ENCODE measurements at regions not wholly inside any gene's neighbourhood (a gene's known extent, or its start where the extent isn't known, plus 50 kb on each side); places are given as distances from the start of the nearest gene placed in this dataset.
"Not testable (repeated sequence)": the region's sequence is repeated elsewhere in the genome, so short reads cannot be mapped to it uniquely, and the experiment has no call there.

DNA sequence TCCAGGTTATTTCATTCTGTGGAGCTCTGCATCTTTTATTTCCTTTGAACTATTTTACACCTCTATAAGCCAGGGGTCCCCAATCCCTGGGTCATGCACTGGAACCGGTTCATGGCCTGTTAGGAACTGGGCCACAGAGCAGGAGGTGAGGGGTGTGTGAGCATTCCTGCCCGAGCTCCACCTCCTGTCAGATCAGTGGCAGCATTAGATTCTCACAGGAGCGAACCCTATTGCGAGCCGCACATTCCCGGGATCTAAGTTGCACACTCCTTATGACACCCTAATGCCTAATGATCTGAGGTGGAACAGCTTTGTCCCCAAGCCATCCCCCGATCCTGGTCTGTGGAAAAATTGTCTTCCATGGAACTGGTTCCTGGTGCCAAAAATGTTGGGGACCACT, 107.2 kb downstream of the TMEM121 start:
- H3K4me3 ChIP-seq (ENCODE audit: insufficient read depth, low read depth, low read length); H3K36me3 ChIP-seq (replicated peaks; ENCODE audit: control insufficient read depth, insufficient read depth, low read length); H3K27me3 ChIP-seq (ENCODE audit: control insufficient read depth, insufficient read depth, low read length); DNase-seq: not testable (repeated sequence)

DNA sequence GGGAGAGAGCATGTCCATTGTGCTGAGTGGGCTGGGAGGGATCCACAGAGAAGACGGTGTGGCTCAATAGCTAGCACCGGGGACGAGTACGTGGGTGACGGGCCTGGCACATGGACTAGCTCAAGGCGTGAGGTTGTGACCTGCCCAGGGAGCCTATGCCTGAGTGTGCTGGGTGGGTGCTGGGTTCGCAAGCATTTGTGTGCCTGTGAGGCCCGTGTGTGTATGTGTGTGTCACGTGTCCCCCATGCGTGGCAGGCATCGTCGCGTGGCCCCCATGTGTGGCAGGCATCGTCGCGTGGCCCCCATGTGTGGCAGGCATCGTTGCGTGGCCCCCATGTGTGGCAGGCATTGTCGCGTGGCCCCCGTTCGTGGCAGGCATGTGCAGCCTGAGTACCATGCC, 109.2 kb downstream of the TMEM121 start:
- DNase-seq: no peak
- no peak overlapping the region for H3K4me3 ChIP-seq (ENCODE audit: insufficient read depth, low read depth, low read length)
- H3K27me3 ChIP-seq (ENCODE audit: control insufficient read depth, insufficient read depth, low read length): no peaks in the 10 kb centered on the region
- H3K36me3 ChIP-seq (replicated peaks; ENCODE audit: control insufficient read depth, insufficient read depth, low read length): no peaks in the 10 kb centered on the region

DNA sequence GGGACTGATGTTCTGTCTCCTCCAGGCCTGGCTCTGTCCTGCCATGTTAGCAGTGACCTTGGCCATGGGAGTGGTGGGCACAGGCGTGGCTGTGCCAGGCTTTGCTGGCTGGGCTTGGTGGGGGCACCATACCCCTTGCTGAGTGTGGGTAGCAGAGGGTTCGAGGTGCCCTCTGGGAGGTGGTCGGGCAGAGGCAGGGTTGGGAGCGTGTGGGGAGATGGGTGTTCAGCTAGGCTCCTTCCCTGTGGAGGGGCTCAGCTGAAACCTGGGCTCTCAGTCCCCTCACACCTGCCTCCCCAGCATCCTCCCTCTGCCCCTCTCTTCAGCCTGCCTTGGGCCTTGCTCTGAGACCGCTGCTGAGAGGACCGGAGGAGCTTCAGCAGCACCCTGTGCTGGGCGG, 109.6 kb downstream of the TMEM121 start:
- not testable (repeated sequence) for H3K4me3 ChIP-seq (ENCODE audit: insufficient read depth, low read depth, low read length); DNase-seq; H3K36me3 ChIP-seq (replicated peaks; ENCODE audit: control insufficient read depth, insufficient read depth, low read length); H3K27me3 ChIP-seq (ENCODE audit: control insufficient read depth, insufficient read depth, low read length)

DNA sequence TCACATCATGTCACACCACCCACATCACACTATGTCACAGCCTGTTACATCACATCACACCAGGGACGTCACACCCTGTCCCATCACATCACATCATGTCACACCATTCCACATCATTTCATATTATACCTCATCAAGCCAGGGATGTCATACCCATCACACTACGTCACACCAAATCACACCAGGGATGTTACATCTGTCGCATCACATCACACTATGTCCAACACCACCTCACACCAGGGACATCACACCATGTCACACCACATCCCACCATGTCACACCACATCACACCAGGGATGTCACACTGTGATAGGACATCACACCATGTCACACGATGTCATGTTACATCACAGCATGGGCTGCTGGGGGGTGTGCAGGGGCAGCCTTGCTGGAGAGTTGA, 110.6 kb downstream of the TMEM121 start:
- H3K36me3 ChIP-seq (replicated peaks; ENCODE audit: control insufficient read depth, insufficient read depth, low read length): no peaks in the 10 kb centered on the region
- no peak for DNase-seq
- no peak overlapping the region for H3K4me3 ChIP-seq (ENCODE audit: insufficient read depth, low read depth, low read length)
- no peaks in the 10 kb centered on the region for H3K27me3 ChIP-seq (ENCODE audit: control insufficient read depth, insufficient read depth, low read length)

DNA sequence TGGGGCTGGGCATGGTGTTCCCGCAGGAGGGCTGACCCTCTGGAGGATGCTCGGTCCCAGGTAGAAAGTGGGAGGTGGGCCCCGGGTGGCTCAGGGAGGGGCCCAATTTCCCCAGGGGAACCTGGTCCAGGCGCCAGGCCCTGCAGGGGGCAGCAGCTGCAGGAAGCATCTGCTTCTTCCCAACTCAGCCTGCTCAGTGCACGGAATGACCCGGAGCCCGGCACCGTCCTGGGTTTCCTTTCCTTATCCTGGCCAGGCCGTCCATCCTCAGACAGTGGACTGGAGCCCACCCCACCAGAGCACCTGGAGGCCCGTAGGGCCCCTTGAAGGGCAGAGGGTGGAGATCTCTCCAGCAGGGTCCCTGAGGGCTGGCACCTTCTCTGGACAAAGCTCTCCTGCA, 111.0 kb downstream of the TMEM121 start:
- not testable (repeated sequence) for H3K4me3 ChIP-seq (ENCODE audit: insufficient read depth, low read depth, low read length); H3K36me3 ChIP-seq (replicated peaks; ENCODE audit: control insufficient read depth, insufficient read depth, low read length); DNase-seq; H3K27me3 ChIP-seq (ENCODE audit: control insufficient read depth, insufficient read depth, low read length)

DNA sequence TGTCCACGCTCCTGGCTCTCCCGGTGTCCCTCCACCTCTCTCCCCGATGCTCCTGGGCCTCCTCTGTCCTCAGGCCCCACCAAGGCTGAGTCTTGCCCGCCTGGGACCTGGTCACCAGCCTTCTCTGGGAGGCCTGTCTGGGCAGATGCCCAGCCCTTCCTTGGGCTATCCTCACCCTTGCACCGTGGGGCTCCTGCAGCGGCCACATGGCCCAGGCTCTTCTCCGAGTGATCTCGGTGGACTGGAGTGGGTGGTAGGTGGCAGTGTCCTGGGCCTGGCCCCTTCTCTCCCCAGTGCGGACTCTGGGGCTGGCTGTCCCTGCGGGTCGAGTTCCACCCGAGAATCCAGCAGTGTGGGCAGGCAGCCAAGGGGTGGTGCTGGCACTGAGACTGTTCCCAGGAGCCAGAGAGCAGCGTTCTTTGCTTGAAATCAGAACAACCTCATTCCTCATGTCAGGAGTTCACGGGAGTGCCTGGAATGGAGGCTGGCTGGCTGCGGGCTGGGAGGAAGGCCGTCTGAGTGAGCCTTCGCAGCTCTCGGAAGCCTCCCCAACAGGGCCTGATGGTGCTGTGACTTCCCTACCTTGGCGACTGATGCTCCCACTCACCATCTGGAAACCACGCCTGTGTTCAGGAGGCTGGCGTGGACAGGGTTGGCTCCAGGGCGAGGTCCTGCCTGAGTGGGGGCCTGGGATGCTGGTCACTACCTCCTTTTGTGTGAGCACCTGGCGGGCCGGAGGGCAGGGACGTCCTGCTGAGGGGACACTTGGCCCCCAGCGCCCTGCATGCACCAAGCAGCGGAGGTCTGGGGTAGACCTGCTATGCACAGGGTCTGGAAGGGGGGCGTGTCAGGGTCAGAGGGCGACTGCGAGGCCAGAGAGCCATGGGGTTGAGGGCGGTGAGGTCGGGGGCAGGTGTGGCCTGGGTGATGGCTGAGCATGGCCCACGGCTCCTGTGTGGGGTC, 113.9 kb downstream of the TMEM121 start:
- H3K4me3 ChIP-seq (ENCODE audit: insufficient read depth, low read depth, low read length); H3K36me3 ChIP-seq (replicated peaks; ENCODE audit: control insufficient read depth, insufficient read depth, low read length); H3K27me3 ChIP-seq (ENCODE audit: control insufficient read depth, insufficient read depth, low read length): not testable (repeated sequence)
- DNase-seq: peak; percentile 19

DNA sequence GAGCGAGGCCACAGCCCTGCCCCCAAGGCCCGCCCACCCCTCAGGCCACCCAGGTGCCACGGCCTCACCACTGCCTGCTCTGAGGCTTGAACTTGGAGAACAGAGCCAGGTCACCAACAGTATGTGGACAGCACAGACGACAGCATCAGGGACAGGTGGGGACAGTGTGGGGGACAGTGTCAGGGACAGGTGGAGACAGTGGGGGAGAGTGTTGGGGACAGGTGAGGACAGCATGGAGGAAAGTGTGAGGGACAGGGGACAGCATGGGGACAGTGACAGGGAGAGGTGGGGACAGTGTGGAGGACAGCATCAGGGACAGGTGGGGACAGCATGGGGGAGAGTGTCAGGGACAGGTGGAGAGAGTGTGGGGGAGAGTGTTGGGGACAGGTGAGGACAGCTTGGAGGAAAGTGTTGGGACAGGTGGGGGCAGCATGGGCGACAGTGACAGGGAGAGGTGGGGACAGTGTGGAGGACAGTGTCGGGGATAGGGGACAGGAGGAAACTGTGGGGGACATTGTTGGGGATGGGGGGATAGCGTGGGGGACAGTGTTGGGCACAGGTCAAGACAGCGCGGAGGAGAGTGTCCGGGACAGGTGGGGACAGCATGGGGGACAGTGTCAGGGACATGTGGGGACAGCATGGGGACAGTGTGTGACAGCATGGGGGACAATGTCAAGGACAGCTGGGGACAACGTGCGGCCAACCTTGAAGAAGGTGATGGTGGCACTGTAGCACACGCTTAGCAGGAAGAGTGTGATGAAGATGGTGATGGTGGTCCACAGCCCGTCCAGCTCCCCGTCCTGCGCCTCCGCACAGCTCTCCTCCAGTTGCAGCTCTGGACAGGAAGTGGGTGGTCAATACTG, 114.9 kb downstream of the TMEM121 start:
- DNase-seq: peak; percentile 25
- Histone ChIP-seq H3K27me3 (ENCODE audit: control insufficient read depth, insufficient read depth, low read length) (no peaks in the 10 kb centered on the region), H3K36me3 (replicated peaks; ENCODE audit: control insufficient read depth, insufficient read depth, low read length) (no peaks in the 10 kb centered on the region), H3K4me3 (ENCODE audit: insufficient read depth, low read depth, low read length) (no peak overlapping the region)

DNA sequence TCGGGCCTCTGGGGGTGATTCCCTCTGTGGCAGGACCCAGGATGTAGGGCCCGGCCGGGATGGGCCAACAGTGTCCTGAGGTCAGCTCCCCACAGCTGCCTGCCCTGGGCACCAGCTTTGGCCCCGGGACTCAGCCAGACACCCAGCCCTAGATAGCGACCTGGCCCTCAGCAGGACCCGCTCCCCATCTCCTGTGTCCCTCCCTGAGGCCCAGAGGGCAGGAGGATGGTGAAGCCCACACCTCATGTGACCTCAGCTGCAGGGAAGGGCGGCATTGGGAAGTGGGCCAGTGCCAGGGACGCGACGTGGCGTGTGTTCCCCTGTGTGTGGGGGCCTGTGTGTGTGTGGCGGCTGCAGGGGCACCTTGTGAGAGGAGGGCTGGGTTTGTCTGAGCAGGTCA, 115.6 kb downstream of the TMEM121 start:
- H3K36me3 ChIP-seq (replicated peaks; ENCODE audit: control insufficient read depth, insufficient read depth, low read length); H3K4me3 ChIP-seq (ENCODE audit: insufficient read depth, low read depth, low read length): not testable (repeated sequence)
- peak; percentile 36 for DNase-seq

DNA sequence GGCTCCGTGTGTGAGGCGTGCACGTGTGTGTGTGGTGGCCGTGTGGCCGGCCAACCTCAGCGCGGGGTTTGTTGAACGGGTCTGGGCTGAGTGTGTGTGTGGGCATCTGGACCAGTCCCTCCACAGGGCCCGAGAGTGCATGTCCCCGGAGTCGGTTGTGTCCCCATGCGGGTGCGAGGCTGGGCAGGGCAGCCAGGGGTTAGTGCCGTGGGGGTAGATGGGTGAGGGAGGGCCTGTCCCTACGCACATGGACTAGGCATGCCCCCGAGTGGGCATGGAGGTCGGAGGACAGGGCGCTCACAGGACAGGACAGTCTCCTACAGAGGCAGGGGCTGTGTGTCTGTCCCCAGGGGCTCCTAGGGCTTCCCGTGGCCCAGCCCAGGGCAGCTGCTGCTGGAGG, 116.1 kb downstream of the TMEM121 start:
- DNase-seq; H3K27me3 ChIP-seq (ENCODE audit: control insufficient read depth, insufficient read depth, low read length); H3K4me3 ChIP-seq (ENCODE audit: insufficient read depth, low read depth, low read length); H3K36me3 ChIP-seq (replicated peaks; ENCODE audit: control insufficient read depth, insufficient read depth, low read length): not testable (repeated sequence)

More for the DNA sequence above, 115.6 kb downstream of the TMEM121 start:
- H3K27me3 ChIP-seq (ENCODE audit: control insufficient read depth, insufficient read depth, low read length): not testable (repeated sequence)

DNA sequence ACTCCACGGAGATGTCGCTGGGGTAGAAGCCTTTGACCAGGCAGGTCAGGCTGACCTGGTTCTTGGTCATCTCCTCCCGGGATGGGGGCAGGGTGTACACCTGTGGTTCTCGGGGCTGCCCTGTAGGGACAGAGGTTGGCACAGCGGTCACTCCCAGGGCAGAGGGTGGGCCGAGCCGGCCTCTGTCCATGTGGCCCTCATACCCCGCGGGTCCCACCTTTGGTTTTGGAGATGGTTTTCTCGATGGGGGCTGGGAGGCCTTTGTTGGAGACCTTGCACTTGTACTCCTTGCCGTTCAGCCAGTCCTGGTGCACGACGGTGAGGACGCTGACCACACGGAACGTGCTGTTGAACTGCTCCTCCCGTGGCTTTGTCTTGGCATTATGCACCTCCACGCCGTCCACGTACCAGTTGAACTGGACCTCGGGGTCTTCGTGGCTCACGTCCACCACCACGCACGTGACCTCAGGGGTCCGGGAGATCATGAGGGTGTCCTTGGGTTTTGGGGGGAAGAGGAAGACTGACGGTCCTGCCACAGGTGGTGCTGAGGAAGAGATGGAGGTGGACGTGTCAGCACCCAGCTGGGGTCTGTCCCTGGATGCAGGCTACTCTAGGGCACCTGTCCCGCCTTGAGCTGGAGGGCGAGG, 117.1 kb downstream of the TMEM121 start:
- H3K4me3 ChIP-seq (ENCODE audit: insufficient read depth, low read depth, low read length); DNase-seq; H3K27me3 ChIP-seq (ENCODE audit: control insufficient read depth, insufficient read depth, low read length); H3K36me3 ChIP-seq (replicated peaks; ENCODE audit: control insufficient read depth, insufficient read depth, low read length): not testable (repeated sequence)

DNA sequence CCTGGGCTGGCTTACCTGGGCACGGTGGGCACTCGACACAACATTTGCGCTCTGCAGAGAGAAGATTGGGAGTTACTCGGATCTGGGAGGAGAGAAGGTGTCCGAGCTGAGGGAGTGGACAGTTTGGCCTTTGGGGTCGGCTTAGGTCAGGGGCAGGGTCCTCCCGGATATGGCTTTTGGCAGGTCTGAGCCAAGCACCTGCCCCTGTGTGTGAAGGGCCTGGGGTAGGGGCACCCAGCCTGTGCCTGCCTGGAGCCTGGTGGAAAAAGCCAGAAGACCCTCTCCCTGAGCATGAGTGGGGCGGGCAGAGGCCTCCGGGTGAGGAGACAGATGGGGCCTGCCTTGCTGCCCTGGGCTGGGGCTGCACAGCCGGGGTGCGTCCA, 117.7 kb downstream of the TMEM121 start:
- not testable (repeated sequence) for H3K4me3 ChIP-seq (ENCODE audit: insufficient read depth, low read depth, low read length); H3K27me3 ChIP-seq (ENCODE audit: control insufficient read depth, insufficient read depth, low read length); H3K36me3 ChIP-seq (replicated peaks; ENCODE audit: control insufficient read depth, insufficient read depth, low read length)
- DNase-seq: peak; percentile 23

DNA sequence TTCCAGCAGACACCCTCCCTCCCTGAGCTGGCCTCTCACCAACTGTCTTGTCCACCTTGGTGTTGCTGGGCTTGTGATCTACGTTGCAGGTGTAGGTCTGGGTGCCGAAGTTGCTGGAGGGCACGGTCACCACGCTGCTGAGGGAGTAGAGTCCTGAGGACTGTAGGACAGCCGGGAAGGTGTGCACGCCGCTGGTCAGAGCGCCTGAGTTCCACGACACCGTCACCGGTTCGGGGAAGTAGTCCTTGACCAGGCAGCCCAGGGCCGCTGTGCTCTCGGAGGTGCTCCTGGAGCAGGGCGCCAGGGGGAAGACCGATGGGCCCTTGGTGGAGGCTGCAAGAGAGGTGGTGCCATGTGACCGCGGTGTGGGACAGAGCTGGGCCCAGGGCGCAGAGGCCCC, 118.1 kb downstream of the TMEM121 start:
- H3K4me3 ChIP-seq (ENCODE audit: insufficient read depth, low read depth, low read length); H3K27me3 ChIP-seq (ENCODE audit: control insufficient read depth, insufficient read depth, low read length); H3K36me3 ChIP-seq (replicated peaks; ENCODE audit: control insufficient read depth, insufficient read depth, low read length); DNase-seq: not testable (repeated sequence)

DNA sequence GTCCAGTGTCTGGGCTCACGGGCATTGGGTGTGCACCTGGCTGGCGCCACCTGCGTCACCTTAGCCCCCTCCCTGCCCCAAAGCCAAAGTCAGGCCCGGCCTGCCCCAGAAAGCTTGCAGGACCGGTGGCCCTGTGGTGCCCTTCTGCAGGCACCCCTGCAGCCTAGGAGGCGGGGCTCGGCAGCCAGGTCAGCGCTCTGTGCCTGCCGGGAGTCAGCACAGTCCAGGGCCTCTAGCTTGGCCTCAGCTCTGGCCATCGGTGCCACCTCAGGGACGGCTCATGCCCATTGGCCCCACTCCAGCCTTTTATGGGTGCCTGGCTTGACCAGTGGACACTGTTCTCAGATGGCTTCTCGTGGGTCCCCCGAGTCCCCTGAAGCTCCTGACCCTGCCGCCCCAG, 118.5 kb downstream of the TMEM121 start:
- not testable (repeated sequence) for DNase-seq; H3K27me3 ChIP-seq (ENCODE audit: control insufficient read depth, insufficient read depth, low read length); H3K4me3 ChIP-seq (ENCODE audit: insufficient read depth, low read depth, low read length); H3K36me3 ChIP-seq (replicated peaks; ENCODE audit: control insufficient read depth, insufficient read depth, low read length)

DNA sequence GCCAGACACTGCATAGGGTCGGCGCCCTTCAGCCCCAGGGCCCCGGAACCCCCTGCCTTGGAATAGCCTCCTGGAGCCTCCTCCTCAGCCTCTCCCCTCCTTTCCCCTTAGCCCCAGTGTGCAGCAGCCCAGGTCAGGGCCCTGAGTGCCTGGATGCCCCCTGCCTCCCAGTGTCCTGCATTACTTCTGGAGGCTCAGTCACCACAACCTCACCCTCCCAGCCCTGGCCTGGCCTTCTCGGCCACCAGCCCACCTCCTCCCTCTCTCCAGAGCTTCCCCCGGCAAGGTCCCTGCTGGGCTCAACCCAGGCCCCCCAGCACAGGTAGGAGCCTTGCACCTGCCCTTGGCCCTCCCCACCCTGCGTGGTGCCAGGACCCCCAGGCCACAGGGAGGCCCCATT, 119.0 kb downstream of the TMEM121 start:
- H3K36me3 ChIP-seq (replicated peaks; ENCODE audit: control insufficient read depth, insufficient read depth, low read length); DNase-seq; H3K27me3 ChIP-seq (ENCODE audit: control insufficient read depth, insufficient read depth, low read length); H3K4me3 ChIP-seq (ENCODE audit: insufficient read depth, low read depth, low read length): not testable (repeated sequence)
